Chondrocyte (in vitro differentiated cells): ENCODE measurements at regions not wholly inside any gene's neighbourhood (a gene's known extent, or its start where the extent isn't known, plus 50 kb on each side); places are given as distances from the start of the nearest gene placed in this dataset.
"Not testable (repeated sequence)": the region's sequence is repeated elsewhere in the genome, so short reads cannot be mapped to it uniquely, and the experiment has no call there.

Experiments used
- DNase-seq: peaks from one replicate; pipeline ENCODE4 v3.0.0; 2021; ENCODE audit warnings: mixed read lengths, low spot score
- H3K27ac Mint-ChIP-seq: one replicate; pipeline ENCODE4 v1.8.0; 2021; ENCODE audit warnings: mild to moderate bottlenecking, moderate library complexity, mixed read lengths; ENCODE audit not compliant: unreplicated experiment
- H3K27me3 Mint-ChIP-seq: 2 replicates; pipeline ENCODE4 v1.8.0; 2021; ENCODE audit warnings: low read depth, mixed read lengths
- H3K36me3 Mint-ChIP-seq: 2 replicates; pipeline ENCODE4 v1.8.0; 2021; ENCODE audit warnings: low read depth, mixed read lengths
- H3K4me1 Mint-ChIP-seq: 2 replicates; pipeline ENCODE4 v1.8.0; 2021; ENCODE audit warnings: low read depth, mild to moderate bottlenecking, mixed read lengths
- H3K4me3 Mint-ChIP-seq: one replicate; pipeline ENCODE4 v1.8.0; 2021; ENCODE audit warnings: mild to moderate bottlenecking, moderate library complexity, mixed read lengths; ENCODE audit not compliant: unreplicated experiment
- H3K9me3 Mint-ChIP-seq: 2 replicates; pipeline ENCODE4 v1.8.0; 2021; ENCODE audit warnings: low read depth, mixed read lengths
- TF ChIP-seq, protein P1 (sequence below): fragments of 200-600 bp; sonication (generic); IDR thresholded peaks from 2 replicates; pipeline ENCODE4 v1.5.0; 2021; ENCODE audit warnings: antibody characterized with exemption, mild to moderate bottlenecking, moderate library complexity

DNA sequence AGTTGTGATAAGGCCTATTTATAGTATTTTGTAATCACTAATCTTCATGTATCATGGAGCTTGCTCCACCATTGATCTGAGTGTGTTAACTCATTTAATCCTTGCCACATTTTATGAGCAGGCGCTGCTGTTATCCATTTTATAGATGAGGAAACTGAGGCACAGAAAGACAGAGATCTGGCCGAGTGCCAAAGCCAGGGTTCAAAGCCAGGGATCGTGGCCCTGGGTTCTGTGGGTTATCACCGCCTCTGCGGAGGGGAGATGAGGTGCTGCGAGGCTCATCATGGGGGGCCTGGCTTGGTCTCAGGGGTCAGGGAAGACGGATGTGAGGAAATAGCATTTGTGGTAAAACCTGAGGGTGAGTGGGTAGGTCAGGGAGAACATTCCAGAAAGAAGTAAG lies 193.9 kb downstream of the KLRB1 start:
- not testable (repeated sequence) for H3K27me3 Mint-ChIP-seq, H3K4me3 Mint-ChIP-seq, H3K27ac Mint-ChIP-seq

DNA sequence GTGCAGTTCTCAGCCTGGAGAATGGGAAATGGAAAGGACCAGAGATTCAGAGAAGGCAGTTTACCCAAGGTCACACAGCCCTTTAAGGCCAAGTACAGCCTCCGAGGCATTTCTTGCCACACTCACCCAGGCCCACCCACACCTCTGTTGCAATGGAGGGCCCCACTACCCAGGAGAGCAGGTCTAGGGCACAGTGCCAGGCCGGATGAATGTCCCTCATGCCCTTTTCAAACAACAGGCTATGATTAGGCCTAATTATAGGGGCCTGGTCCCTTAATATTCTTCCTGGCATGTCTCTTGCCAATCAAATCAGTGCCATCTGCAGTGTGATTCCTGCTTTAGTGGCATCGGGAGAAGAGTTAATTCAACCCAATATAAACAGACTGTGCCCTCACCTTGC lies 195.3 kb downstream of the KLRB1 start:
- not testable (repeated sequence) for H3K36me3 Mint-ChIP-seq, H3K27ac Mint-ChIP-seq, H3K4me3 Mint-ChIP-seq, H3K9me3 Mint-ChIP-seq, H3K4me1 Mint-ChIP-seq, H3K27me3 Mint-ChIP-seq, DNase-seq

More for the DNA sequence above, 193.9 kb downstream of the KLRB1 start:
- H3K9me3 Mint-ChIP-seq, H3K4me1 Mint-ChIP-seq, H3K36me3 Mint-ChIP-seq, DNase-seq: not testable (repeated sequence)

DNA sequence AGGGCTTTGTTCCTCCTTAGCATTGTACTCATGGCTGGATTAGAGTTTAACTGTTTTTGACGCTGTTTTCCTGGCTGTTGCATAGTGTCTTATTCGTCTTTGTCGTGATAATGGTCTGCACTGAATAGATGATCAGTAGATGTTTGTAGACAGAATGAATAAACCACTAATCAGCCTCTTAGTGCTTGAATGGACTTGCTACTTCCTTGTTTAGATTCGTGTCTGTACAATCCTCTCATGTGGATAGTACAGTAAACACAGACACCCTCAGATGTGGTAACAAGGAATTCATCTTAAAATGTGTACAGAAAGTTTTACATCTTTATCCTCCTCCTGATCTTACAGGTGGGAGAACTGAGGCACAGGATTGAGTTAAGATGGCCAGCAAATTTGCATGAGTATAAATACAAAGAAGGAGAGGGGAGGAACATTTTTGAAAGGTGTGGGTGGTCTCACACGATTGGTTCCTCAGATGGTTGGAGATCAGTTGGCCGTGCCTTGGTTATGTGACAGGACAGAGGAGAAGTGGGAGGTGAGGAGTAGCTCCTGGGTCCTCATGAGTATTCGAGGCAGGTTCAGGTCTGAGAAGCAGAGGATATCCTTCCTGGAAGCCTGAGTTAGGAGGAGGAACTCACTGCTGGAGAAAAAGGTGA lies 196.0 kb downstream of the KLRB1 start:
- H3K9me3 Mint-ChIP-seq, DNase-seq, H3K4me3 Mint-ChIP-seq, H3K27ac Mint-ChIP-seq, H3K4me1 Mint-ChIP-seq, H3K27me3 Mint-ChIP-seq, H3K36me3 Mint-ChIP-seq: not testable (repeated sequence)

DNA sequence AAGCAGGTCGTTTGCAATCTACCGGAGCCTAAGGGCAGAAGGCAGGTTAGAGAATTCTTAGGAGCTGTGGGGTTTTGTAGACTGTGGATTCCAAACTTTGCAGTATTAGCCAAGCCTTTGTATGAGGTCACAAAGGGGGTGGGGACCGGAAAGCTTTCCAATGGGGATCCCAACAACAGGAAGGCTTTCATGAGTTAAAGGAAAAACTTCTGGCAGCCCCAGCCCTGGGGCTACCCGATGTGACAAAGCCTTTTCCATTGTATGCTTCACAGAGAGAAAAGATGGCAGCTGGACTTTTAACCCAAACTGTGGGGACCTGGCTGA lies 199.2 kb upstream of the PZP start:
- H3K27ac Mint-ChIP-seq, H3K9me3 Mint-ChIP-seq, H3K27me3 Mint-ChIP-seq, H3K36me3 Mint-ChIP-seq, H3K4me1 Mint-ChIP-seq, H3K4me3 Mint-ChIP-seq, DNase-seq: not testable (repeated sequence)

DNA sequence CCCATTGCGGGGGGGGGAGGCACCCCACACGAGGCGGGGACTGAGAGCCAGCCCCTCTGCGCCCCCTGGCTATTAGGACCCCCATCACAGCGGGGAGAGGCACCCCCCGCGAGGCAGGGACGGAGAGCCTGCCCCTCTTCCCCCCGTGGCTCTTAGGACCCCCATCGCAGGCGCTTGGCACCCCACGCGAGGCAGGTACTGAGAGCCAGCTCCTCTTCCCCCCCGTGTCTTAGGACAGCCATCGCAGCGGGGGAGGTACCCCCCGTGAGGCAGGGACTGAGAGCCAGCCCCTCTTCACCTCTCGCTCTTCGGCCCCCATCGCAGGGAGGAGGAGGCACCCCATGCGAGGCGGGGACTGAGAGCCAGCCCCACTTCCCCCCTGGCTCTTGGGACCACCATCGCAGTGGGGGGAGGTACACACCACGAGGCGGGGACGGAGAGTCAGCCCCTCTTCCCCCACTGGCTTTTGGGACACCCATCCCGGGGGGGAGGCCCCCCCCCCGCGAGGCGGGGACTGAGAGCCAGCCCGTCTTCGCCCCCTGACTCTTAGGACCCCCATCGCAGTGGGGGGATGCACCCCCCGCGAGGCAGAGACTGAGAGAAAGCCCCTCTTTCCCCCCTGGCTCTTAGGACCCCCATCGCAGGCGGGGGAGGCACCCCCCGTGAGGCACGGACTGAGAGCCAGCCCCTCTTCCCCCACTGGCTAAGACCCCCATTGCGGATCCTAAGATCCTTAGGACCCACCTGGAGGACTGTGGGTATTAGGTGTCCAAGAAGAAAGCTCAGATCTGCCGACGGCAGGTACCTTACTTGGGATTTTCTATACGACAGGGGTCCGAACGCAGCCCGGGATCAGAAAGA lies 198.6 kb upstream of the PZP start:
- Mint-ChIP-seq H3K27ac (no peak overlapping the region), H3K27me3 (no peaks in the 10 kb centered on the region), H3K4me1 (no peaks in the 10 kb centered on the region), H3K9me3 (no peaks in the 10 kb centered on the region), H3K36me3 (no peaks in the 10 kb centered on the region), H3K4me3 (no peak overlapping the region)
- DNase-seq: no peak
- TF ChIP-seq, protein P1, sequence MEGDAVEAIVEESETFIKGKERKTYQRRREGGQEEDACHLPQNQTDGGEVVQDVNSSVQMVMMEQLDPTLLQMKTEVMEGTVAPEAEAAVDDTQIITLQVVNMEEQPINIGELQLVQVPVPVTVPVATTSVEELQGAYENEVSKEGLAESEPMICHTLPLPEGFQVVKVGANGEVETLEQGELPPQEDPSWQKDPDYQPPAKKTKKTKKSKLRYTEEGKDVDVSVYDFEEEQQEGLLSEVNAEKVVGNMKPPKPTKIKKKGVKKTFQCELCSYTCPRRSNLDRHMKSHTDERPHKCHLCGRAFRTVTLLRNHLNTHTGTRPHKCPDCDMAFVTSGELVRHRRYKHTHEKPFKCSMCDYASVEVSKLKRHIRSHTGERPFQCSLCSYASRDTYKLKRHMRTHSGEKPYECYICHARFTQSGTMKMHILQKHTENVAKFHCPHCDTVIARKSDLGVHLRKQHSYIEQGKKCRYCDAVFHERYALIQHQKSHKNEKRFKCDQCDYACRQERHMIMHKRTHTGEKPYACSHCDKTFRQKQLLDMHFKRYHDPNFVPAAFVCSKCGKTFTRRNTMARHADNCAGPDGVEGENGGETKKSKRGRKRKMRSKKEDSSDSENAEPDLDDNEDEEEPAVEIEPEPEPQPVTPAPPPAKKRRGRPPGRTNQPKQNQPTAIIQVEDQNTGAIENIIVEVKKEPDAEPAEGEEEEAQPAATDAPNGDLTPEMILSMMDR: no peak

DNA sequence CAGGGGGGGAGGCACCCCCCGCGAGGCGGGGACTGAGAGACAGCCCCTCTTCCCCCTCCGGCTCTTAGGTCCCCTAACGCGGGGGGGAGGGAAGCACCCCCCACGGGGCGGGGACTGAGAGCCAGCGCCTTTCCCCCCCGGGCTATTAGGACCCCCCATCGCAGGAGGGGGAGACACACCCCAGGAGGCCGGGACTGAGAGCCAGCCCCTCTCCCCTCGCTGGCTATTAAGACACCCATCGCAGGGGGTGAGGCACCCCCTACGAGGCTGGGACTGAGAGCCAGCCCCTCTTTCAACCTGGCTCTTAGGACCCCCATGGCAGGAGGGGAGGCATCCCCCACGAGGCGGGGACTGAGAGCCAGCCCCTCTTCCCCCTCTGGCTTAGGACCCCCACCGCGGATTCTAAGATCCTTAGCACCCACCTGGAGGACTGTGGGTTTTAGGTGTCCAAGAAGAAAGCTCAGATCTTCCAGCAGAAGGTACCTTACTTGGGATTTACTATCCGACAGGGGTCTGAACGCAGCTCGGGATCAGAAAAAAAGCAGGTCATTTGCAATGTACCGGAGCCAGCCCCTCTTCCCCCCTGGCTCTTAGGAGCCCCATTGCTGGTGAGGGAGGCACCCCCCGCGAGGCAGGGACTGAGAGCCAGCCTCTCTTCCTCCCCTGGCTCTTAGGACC lies 197.8 kb upstream of the PZP start:
- Mint-ChIP-seq H3K27ac (no peak overlapping the region), H3K9me3 (no peaks in the 10 kb centered on the region), H3K27me3 (no peaks in the 10 kb centered on the region), H3K36me3 (no peaks in the 10 kb centered on the region), H3K4me1 (no peaks in the 10 kb centered on the region), H3K4me3 (peak overlapping the region; percentile 12)
- TF ChIP-seq, protein P1: no peak
- no peak for DNase-seq

DNA sequence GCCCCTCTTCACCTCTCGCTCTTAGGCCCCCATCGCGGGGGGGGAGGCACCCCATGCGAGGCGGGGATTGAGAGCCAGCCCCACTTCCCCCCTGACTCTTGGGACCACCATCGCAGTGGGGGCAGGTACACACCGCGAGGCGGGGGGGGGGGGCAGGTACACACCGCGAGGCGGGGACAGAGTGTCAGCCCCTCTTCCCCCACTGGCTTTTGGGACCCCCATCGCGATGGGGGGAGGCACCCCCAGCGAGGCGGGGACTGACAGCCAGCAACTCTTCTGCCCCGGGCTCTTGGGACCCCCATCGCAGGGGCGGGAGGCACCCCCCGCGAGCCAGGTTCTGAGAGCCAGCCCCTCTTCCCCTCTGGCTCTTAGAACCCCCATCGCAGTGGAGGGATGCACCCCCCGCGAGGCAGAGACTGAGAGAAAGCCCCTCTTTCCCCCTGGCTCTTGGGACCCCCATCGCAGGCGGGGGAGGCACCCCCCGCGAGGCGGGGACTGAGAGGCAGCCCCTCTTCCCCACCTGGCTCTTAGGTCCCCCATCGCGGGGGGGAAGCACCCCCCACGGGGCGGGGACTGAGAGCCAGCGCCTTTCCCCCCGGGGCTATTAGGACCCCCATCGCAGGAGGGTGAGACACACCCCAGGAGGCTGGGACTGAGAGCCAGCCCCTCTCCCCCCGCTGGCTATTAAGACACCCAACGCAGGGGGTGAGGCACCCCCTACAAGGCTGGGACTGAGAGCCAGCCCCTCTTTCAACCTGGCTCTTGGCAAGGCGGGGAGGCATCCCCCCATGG lies 196.5 kb upstream of the PZP start:
- H3K4me1 Mint-ChIP-seq: no peaks in the 10 kb centered on the region
- H3K36me3 Mint-ChIP-seq: no peaks in the 10 kb centered on the region
- DNase-seq: no peak
- no peaks in the 10 kb centered on the region for H3K9me3 Mint-ChIP-seq
- TF ChIP-seq, protein P1: no peak
- no peak overlapping the region for H3K27ac Mint-ChIP-seq
- no peak overlapping the region for H3K4me3 Mint-ChIP-seq
- no peaks in the 10 kb centered on the region for H3K27me3 Mint-ChIP-seq
